Activated CD4-positive, alpha-beta T cell treated with anti-CD3 and anti-CD28 coated beads, Interleukin-10, Interleukin-2, amounts not matched to agents 100 ng/mL and 50 ng/mL, durations not matched to agents 16 hours and 8 hours (primary cell): ENCODE measurements at regions not wholly inside any gene's neighbourhood (a gene's known extent, or its start where the extent isn't known, plus 50 kb on each side); places are given as distances from the start of the nearest gene placed in this dataset.
"Not testable (repeated sequence)": the region's sequence is repeated elsewhere in the genome, so short reads cannot be mapped to it uniquely, and the experiment has no call there.

Source experiments
- DNase-seq: peaks from one replicate; pipeline ENCODE4 v3.0.0-alpha.2; 2020

GRCh38 chr1:47523835-47524215 is 86.0 kb downstream of the FOXD2 start:
- DNase-seq: no peak

DNA sequence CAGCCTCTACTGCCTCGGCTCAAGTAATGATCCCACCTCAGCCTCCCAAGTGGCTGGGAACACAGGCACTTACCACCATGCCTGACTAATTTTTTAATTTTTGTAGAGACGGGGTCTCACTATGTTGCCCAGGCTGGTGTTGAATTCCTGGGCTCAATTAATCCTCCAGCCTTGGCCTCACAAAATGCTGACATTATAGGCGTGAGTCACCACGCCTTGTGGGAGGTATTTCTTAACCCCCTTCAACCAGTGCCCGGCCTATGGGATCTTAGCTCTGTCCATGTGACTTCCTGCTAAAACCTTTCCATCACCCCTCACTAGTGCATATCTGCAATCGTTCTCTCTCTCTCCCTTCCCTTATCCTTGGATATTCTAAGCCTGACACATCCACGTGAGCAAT is 86.4 kb downstream of the FOXD2 start:
- DNase-seq: no peak

DNA sequence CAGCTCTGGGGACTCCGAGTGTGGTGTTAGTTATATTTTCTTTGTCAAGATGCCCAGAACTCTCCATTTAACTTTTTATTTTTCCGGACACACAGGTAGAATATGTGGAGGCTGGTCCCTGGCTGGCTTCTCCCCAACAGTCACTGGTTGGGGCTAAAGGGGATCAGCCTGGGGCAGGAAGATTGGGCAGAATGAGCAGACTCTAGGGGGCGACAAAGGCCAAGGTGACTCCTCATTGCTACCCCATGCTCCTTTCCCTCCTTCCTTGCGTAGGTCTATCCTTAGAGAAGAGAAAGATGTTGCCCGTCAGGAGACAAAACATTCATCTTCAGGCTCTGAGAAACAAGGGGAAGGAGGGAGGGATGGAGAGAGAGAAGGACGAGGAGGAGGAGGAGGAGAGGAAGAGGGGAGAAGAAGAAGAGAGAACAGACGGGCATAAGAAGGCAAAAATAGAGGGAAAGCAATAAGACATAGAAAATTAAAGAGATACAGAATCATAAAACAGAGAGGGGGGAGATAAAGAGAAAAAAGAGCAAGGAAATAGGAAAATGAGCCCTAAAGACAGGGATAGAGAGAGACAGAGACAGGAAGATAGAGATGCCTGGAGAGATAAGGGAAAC is 89.9 kb downstream of the FOXD2 start:
- peak; percentile 16 for DNase-seq

DNA sequence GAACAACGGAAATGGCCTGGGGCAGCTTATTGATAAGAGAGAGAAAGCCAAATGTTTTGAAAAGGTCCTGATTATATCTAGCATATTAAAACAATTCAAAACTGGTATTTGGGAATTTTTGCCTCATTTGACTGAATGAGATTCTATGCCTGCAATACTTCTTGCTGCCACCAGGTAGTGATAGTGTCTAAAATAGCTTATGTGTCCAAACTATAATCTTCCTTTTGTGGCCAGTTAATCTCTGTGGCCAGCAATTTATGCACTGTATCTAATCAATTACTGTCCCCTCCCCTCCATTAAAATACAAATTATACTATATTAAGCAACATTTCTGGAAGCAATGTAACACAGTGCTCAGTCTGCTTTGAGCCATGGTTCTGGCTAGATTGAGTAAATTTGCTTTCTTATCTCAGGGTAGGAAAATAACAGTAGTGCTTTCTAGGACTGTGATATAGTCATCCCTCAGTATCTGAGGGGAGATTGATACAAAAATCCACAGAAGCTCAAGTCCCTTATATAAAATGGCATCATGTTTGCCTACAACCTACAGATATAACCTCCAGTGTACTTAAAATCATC is 91.8 kb downstream of the FOXD2 start:
- DNase-seq: no peak

DNA sequence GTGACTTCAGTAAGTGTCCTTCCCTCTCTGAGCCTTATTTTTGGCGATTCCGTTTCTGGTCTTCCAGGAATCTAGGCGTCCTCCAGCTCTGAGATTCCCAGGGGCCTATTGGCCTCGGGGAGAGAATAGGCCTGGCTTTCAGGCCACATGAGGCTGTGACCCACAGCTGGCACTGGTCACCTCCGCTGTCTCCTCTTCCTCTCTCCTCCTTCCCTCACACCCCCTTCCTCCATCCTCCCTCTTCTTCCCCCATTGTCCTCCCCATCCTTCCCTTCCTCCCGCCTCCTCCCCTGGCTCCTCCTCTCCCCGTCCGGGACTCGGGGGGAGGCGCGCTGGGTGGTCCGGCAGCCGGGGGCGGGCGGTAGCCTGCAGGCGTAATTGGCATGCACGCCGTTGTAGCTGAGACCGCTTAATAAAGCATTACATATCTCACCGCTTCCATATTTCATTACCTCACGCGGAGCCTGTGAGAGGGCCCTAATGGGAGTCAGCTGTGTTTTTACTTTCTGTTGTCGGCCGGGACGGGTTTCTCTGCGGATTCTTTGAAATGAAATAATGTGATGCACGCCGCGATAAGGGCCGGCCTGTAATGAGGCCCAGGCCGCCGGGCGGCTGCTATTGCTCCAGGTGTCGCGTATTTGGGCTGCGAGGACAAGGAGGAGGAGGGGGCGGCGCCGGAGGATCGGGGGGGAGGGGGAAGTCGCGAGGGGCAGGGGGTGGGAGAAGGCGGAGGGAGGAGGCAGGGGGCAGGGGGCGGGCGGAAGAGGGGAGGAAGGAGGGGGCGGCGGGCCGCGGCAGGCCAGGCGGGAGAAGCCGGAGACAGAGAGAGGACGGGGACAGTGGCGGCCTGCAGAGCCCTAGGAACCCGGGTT is 95.3 kb downstream of the FOXD2 start:
- no peak for DNase-seq

- DNase-seq: no peak
These were observed 96.0 kb downstream of the FOXD2 start for GRCh38 chr1:47533793-47534328.

DNA sequence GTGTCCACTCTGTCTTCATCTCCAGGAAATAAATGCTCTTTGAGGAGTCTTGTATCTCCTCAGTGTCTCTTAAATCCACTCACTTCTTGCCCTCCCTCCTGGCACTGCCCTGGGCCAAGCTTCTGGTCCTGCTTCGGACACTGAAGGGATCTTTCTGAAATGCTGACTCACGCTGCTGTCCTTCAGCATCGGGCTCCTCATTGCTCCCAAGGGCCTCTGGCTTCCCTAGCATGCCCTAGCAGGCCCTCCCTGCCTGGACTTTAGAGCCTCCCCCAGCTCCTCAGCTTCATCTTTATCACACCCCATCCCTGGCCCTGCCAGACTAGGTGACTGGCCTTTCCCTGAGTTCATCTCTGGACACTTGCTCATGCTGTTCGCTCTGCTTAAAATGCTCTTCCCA is 96.6 kb downstream of the FOXD2 start:
- no peak for DNase-seq

- no peak for DNase-seq
These were observed 98.8 kb downstream of the FOXD2 start for GRCh38 chr1:47536646-47537118.

GRCh38 chr1:47537268-47537667 is 99.4 kb downstream of the FOXD2 start:
- no peak for DNase-seq

- DNase-seq: no peak
These were observed 100.1 kb downstream of the FOXD2 start for GRCh38 chr1:47537966-47538365.

DNA sequence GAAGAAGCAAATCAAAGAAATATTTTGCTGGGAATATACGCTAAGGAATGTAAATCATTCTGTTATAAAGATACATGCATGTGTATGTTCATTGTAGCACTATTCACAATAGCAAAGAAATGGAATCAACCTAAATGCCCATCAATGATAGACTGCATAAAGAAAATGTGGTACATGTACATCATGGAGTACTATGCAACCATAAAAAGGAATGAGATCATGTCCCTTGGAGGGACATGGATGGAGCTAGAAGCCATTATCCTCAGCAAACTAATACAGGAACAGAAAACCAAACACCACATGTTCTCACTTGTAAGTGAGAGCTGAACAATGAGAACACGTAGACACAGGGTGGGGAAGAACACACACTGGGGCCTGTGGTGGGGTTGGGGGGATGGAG is 100.7 kb downstream of the FOXD2 start:
- DNase-seq: not testable (repeated sequence)

DNA sequence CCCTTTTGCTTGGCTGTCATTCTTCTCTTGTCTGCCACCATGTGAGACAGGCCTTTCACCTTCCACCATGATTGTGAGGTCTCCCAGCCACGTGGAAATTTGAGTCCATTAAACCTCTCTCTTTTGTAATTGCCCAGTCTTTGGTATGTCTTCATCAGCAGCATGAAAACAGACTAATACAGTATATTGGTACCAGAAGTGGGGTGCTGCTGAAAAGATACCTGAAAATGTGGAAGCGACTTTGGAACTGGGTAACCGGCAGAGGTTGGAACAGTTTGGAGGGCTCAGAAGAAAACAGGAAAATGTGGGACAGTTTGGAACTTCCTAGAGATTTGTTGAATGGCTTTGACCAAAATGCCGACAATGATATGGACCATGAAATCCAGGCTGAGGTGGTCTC is 103.9 kb downstream of the FOXD2 start:
- DNase-seq: not testable (repeated sequence)

DNA sequence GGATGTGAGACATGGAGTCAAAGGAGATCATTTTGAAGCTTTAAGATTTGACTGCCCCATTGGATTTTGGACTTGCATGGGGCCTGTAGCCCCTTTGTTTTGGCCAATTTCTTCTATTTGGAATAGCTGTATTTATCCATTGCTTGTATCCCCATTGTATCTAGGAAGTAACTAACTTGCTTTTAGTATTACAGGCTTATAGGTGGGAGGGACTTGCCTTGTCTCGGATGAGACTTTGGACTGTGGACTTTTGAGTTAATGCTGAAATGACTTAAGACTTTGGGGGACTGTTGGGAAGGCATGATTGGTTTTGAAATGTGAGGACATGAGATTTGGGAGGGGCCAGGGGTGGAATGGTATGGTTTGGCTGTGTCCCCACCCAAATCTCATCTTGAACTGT is 105.2 kb downstream of the FOXD2 start:
- not testable (repeated sequence) for DNase-seq

- no peak for DNase-seq
These were observed 108.2 kb downstream of the FOXD2 start for GRCh38 chr1:47545912-47546483.

GRCh38 chr1:47547753-47548573 is 110.1 kb downstream of the FOXD2 start:
- DNase-seq: no peak

DNA sequence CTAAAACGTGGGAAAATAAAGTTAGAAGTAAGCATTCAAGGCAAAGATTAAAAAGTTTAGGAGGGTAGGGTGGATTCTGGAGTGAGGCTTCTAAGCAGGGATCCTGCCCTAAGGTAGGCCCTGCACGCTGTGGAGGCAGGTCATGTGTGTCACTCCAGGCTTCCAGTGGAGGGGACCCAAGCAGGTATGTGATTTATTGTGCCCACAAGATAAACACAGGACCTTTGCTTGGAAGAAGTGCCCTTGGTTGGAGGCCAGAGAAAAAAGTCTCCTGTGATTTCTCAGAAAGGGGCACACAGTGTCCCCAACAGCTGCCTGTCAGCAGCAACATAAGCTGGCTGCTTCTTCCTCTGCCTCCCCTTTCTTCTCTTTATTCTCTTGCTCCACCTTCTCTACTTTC is 110.8 kb downstream of the FOXD2 start:
- DNase-seq: no peak

DNA sequence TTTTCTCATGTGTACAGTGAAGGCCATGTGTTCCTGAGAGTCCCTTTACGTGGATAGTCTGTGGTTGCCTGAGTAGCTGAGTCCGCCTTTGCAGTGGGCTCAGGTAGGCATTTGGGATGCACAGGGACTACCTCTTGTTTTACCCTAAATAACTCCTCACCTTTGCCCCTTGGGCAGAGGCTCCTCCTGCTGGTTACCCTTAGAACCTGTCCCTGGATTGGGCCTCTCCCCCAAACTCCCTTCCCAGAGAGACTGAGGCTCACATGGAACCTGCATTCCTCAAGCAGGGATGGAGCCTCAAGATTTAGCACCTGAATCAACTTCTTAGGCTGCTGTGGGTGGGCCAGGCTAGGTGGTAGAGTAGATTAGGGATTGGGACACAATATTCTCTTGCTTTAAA is 111.7 kb downstream of the FOXD2 start:
- peak; percentile 3 for DNase-seq

DNA sequence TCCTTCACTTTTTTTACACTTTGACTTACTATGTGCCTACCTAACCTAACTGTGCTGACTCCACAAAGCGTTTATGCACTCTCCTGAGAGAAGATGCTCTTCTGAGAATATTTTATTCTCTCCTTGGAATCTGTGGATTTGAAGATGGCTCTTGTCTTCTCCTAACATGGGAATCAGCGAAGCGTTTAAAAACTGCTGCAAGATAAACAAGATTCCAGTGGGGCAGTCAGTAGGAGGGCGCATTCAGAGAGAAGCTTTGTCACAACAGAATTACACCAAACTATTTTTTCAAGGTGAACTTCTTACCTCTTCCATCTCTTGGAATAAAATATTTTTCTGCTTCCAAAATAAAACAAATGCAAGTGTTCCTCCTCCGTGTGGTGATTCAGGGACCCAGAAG is 113.1 kb downstream of the FOXD2 start:
- no peak for DNase-seq

- DNase-seq: no peak
These were observed 114.2 kb downstream of the FOXD2 start for GRCh38 chr1:47551971-47552528.

DNA sequence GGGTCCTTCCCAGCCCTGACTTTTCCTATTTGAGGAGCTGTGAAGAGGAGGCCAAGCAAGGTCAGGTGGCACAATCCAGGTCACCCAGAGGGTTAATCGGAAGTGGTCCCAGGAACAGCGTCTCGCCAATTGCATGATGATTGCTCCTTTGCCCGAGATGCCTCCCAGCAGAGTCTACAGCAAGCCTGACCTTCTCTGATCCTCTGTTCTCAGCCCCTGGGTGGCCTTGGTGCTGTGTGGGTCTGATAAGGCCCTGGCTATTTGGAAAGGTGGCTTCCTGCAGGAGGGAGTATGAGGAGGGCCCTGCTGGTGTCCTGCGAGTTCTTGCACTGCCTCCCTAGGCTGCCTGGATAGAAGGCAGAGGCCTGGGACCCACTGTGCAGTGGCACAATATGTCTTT is 116.2 kb downstream of the FOXD2 start:
- DNase-seq: no peak

GRCh38 chr1:47554901-47555300 is 117.1 kb downstream of the FOXD2 start:
- DNase-seq: no peak

GRCh38 chr1:47555306-47555705 is 117.5 kb downstream of the FOXD2 start:
- no peak for DNase-seq
